CD4-positive, alpha-beta T cell treated with Interleukin-10 for 1 hour (primary cell): ENCODE measurements at regions not wholly inside any gene's neighbourhood (a gene's known extent, or its start where the extent isn't known, plus 50 kb on each side); places are given as distances from the start of the nearest gene placed in this dataset.

Experiments used
- DNase-seq: peaks from one replicate; pipeline ENCODE4 v3.0.0-alpha.2; 2020

- DNase-seq: no peak
Measured at GRCh38 chr5:156230887-156231286, 96.1 kb upstream of the SGCD start.

GRCh38 chr5:156232251-156232869, 94.6 kb upstream of the SGCD start:
- DNase-seq: no peak

GRCh38 chr5:156237361-156237760, 89.6 kb upstream of the SGCD start:
- no peak for DNase-seq

- no peak for DNase-seq
Measured at GRCh38 chr5:156239800-156240199, 87.2 kb upstream of the SGCD start.

GRCh38 chr5:156240414-156240813, 86.5 kb upstream of the SGCD start:
- no peak for DNase-seq

- no peak for DNase-seq
Measured at GRCh38 chr5:156241266-156241665, 85.7 kb upstream of the SGCD start.

- no peak for DNase-seq
Measured at GRCh38 chr5:156245895-156246294, 81.1 kb upstream of the SGCD start.

- no peak for DNase-seq
Measured at GRCh38 chr5:156251076-156251475, 75.9 kb upstream of the SGCD start.

- no peak for DNase-seq
Measured at GRCh38 chr5:156253130-156253529, 73.8 kb upstream of the SGCD start.

- DNase-seq: no peak
Measured at GRCh38 chr5:156254196-156254595, 72.8 kb upstream of the SGCD start.

- DNase-seq: no peak
Measured at GRCh38 chr5:156256642-156257041, 70.3 kb upstream of the SGCD start.

- no peak for DNase-seq
Measured at GRCh38 chr5:156258934-156259333, 68.0 kb upstream of the SGCD start.

- no peak for DNase-seq
Measured at GRCh38 chr5:156259618-156260017, 67.3 kb upstream of the SGCD start.

- DNase-seq: no peak
Measured at GRCh38 chr5:156261275-156261939, 65.6 kb upstream of the SGCD start.

- DNase-seq: no peak
Measured at GRCh38 chr5:156271569-156271968, 55.4 kb upstream of the SGCD start.

GRCh38 chr5:156272139-156272538, 54.8 kb upstream of the SGCD start:
- DNase-seq: no peak

GRCh38 chr5:156273325-156273724, 53.6 kb upstream of the SGCD start:
- no peak for DNase-seq

- DNase-seq: no peak
Measured at GRCh38 chr5:156274453-156274852, 52.5 kb upstream of the SGCD start.
